ENCODE measurements at regions not wholly inside any gene's neighbourhood (a gene's known extent, or its start where the extent isn't known, plus 50 kb on each side); places are given as distances from the start of the nearest gene placed in this dataset.
A peak's percentile ranks its signal among the peaks of the same experiment; 100 is the strongest.

DNA sequence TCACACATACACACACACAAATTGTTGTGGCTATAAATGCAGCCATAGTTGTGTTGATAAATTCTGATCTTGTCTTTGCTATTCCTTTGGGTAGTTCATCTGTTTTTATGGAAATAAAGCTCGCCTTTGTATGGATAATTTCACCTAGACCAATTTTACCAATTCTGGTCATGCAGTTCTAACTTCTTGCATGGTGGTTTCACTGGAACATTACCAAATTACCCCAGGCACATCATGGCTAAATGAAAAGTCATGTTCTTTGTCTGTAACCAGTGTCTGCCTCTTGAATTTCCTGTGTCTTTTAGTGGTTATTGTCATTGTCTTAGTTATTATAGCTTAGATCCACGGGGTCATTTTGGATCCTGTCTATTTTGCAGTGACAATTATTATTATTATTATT lies 50.3 kb upstream of the TMC1 start:
- TF ChIP-seq, protein P1, sequence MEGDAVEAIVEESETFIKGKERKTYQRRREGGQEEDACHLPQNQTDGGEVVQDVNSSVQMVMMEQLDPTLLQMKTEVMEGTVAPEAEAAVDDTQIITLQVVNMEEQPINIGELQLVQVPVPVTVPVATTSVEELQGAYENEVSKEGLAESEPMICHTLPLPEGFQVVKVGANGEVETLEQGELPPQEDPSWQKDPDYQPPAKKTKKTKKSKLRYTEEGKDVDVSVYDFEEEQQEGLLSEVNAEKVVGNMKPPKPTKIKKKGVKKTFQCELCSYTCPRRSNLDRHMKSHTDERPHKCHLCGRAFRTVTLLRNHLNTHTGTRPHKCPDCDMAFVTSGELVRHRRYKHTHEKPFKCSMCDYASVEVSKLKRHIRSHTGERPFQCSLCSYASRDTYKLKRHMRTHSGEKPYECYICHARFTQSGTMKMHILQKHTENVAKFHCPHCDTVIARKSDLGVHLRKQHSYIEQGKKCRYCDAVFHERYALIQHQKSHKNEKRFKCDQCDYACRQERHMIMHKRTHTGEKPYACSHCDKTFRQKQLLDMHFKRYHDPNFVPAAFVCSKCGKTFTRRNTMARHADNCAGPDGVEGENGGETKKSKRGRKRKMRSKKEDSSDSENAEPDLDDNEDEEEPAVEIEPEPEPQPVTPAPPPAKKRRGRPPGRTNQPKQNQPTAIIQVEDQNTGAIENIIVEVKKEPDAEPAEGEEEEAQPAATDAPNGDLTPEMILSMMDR (IDR thresholded peaks at IDR 0.05) = no peak

GRCh38 chr9:72467766-72468738 lies 53.4 kb upstream of the TMC1 start:
- intact Hi-C loops (cut with DNase I) = no loop called here
- Histone ChIP-seq H3K27me3 (ENCODE audit: low read depth) (no peaks in the 10 kb centered on the region), H3K4me1 (no peaks in the 10 kb centered on the region), H3K9me3 (no peaks in the 10 kb centered on the region), H3K27ac (no peak overlapping the region), H3K36me3 (no peaks in the 10 kb centered on the region), H3K4me3 (no peak overlapping the region)
- TF ChIP-seq, protein P1 (IDR thresholded peaks at IDR 0.05) = no peak
- DNase-seq (no peak), ATAC-seq (peak in 1 of 2 donors; percentile 16)

More for the DNA sequence above, 50.3 kb upstream of the TMC1 start:
- intact Hi-C loops (cut with DNase I) = no loop called here
- no peaks in the 10 kb centered on the region for H3K4me1 ChIP-seq
- DNase-seq = no peak
- ATAC-seq = no peak
- H3K36me3 ChIP-seq = no peaks in the 10 kb centered on the region
- no peaks in the 10 kb centered on the region for H3K27me3 ChIP-seq (ENCODE audit: low read depth)
- H3K27ac ChIP-seq = no peak overlapping the region
- H3K4me3 ChIP-seq = no peak overlapping the region
- no peaks in the 10 kb centered on the region for H3K9me3 ChIP-seq

GRCh38 chr9:72465593-72465984 lies 55.8 kb upstream of the TMC1 start:
- no peaks in the 10 kb centered on the region for H3K9me3 ChIP-seq
- no peak for ATAC-seq
- intact Hi-C loops (cut with DNase I) = no loop called here
- H3K4me3 ChIP-seq = no peak overlapping the region
- no peak overlapping the region for H3K27ac ChIP-seq
- H3K36me3 ChIP-seq = no peaks in the 10 kb centered on the region
- TF ChIP-seq, protein P1 (IDR thresholded peaks at IDR 0.05) = no peak
- H3K27me3 ChIP-seq (ENCODE audit: low read depth) = no peaks in the 10 kb centered on the region
- no peak for DNase-seq
- peaks cover 4% of the 10 kb centered on the region for H3K4me1 ChIP-seq

- intact Hi-C loops (cut with DNase I) = no loop called here
- peak overlapping the region; percentile 32 for H3K27ac ChIP-seq
Measured at GRCh38 chr9:72464857-72465592, 56.4 kb upstream of the TMC1 start.

DNA sequence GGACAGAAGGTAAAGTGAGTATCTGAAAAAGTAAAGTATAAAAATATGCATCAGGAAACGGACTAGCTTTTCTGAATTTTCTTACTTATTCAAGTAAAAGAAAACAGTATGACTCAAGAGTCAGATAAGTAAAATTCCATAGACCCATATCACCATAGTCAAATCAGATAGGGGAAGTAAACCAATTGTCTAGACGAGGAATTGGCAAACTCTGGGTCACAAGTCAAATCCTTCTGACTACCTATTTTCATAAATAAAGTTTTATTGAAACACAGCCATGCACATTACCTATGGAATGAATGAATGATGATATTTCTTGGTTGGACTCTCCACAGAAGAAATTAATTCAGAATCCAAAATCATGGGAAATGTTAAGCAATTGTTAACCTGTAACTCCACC lies 59.1 kb upstream of the TMC1 start:
- Histone ChIP-seq H3K4me3 (no peak overlapping the region), H3K27me3 (ENCODE audit: low read depth) (no peaks in the 10 kb centered on the region), H3K9me3 (no peaks in the 10 kb centered on the region), H3K27ac (no peak overlapping the region), H3K36me3 (no peaks in the 10 kb centered on the region), H3K4me1 (peaks cover 5% of the 10 kb centered on the region)
- DNase-seq = no peak
- TF ChIP-seq, protein P1 (IDR thresholded peaks at IDR 0.05) = no peak
- intact Hi-C loops (cut with DNase I) = no loop called here
- ATAC-seq = no peak

More at GRCh38 chr9:72464857-72465592, 56.4 kb upstream of the TMC1 start:
- H3K4me3 ChIP-seq = peak overlapping the region; percentile 20
- DNase-seq = no peak
- H3K27me3 ChIP-seq (ENCODE audit: low read depth) = no peaks in the 10 kb centered on the region
- TF ChIP-seq, protein P1 (IDR thresholded peaks at IDR 0.05) = no peak
- peak; percentile 60 to 76 for ATAC-seq
- peaks cover 5% of the 10 kb centered on the region for H3K4me1 ChIP-seq
- H3K36me3 ChIP-seq = no peaks in the 10 kb centered on the region
- H3K9me3 ChIP-seq = no peaks in the 10 kb centered on the region

Measured in lower lobe of right lung (tissue), 2 donors.